ENCODE measurements at regions not wholly inside any gene's neighbourhood (a gene's known extent, or its start where the extent isn't known, plus 50 kb on each side); places are given as distances from the start of the nearest gene placed in this dataset.

- TF ChIP-seq, protein P1, sequence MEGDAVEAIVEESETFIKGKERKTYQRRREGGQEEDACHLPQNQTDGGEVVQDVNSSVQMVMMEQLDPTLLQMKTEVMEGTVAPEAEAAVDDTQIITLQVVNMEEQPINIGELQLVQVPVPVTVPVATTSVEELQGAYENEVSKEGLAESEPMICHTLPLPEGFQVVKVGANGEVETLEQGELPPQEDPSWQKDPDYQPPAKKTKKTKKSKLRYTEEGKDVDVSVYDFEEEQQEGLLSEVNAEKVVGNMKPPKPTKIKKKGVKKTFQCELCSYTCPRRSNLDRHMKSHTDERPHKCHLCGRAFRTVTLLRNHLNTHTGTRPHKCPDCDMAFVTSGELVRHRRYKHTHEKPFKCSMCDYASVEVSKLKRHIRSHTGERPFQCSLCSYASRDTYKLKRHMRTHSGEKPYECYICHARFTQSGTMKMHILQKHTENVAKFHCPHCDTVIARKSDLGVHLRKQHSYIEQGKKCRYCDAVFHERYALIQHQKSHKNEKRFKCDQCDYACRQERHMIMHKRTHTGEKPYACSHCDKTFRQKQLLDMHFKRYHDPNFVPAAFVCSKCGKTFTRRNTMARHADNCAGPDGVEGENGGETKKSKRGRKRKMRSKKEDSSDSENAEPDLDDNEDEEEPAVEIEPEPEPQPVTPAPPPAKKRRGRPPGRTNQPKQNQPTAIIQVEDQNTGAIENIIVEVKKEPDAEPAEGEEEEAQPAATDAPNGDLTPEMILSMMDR (IDR thresholded peaks at IDR 0.05), result no peak
- no peak for TF ChIP-seq POLR2A (IDR thresholded peaks at IDR 0.05)
- intact Hi-C loops (cut with DNase I), result no loop called here
- Histone ChIP-seq H3K27ac (no peak overlapping the region), H3K4me3 (no peak overlapping the region), H3K27me3 (no peaks in the 10 kb centered on the region), H3K36me3 (replicated peaks in 1 of 2) (no peaks in the 10 kb centered on the region), H3K4me1 (replicated peaks in 1 of 2) (no peaks in the 10 kb centered on the region), H3K9me3 (replicated peaks in 1 of 3) (no peaks in the 10 kb centered on the region)
- DNase-seq, result no peak
Observed at GRCh38 chr13:38099751-38100150, 230.2 kb upstream of the TRPC4 start.

DNA sequence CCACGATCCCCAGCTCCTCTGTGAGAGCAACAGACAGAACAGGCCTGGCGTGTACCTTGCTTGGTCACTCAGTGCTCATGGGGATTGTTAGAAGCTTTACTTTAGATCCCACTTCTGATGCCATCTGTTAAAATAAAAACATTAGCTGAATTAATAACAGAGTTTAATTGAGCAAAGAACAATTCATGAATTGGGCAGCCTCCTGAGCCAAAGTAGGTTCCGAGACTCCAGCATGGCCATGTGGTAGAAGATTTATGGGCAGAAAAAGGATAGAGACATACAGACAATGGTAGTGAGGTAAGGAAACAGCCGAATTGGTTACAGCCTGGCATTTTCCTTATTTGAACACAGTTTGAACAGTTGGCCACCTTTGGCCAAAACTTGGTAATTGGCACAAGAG lies 223.9 kb upstream of the TRPC4 start:
- no peaks in the 10 kb centered on the region for H3K27me3 ChIP-seq
- no peaks in the 10 kb centered on the region for H3K36me3 ChIP-seq (replicated peaks in 1 of 2)
- no peak overlapping the region for H3K4me3 ChIP-seq
- TF ChIP-seq, protein P1 (IDR thresholded peaks at IDR 0.05), result no peak
- TF ChIP-seq POLR2A (IDR thresholded peaks at IDR 0.05), result no peak
- no peaks in the 10 kb centered on the region for H3K9me3 ChIP-seq (replicated peaks in 1 of 3)
- intact Hi-C loops (cut with DNase I), result no loop called here
- DNase-seq, result no peak
- H3K27ac ChIP-seq, result no peak overlapping the region
- 81 to 87% (median 85%) methylated on average over 4 of the region's 4 CpGs for WGBS, 4 donors
- H3K4me1 ChIP-seq (replicated peaks in 1 of 2), result no peaks in the 10 kb centered on the region

DNA sequence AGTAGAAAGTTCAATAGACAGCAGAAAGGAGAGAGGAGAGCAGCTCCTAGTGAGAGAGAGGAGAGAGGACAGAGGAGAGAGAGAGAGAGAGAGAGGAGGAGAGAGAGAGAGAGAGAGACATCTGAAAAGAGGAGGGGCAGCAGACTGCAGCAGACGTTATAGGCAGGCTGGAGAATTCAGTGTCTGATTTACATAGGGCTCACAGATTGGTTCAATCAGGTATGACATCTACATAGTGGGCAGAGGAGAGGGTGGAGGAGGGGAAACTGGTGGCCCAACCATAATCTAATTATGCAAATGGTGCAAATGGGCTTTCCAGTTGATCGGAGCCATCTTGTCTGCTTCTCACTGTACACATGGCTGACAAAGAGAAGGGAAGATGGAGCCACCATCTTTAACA lies 221.3 kb upstream of the TRPC4 start:
- no peak for TF ChIP-seq POLR2A (IDR thresholded peaks at IDR 0.05)
- TF ChIP-seq, protein P1 (IDR thresholded peaks at IDR 0.05), result no peak
- H3K4me3 ChIP-seq, result no peak overlapping the region
- DNase-seq, result no peak
- H3K4me1 ChIP-seq (replicated peaks in 1 of 2), result no peaks in the 10 kb centered on the region
- no peaks in the 10 kb centered on the region for H3K9me3 ChIP-seq (replicated peaks in 1 of 3)
- H3K36me3 ChIP-seq (replicated peaks in 1 of 2), result no peaks in the 10 kb centered on the region
- 28 to 63% (median 50%) methylated on average over 2 of the region's 2 CpGs for WGBS, 4 donors
- H3K27me3 ChIP-seq, result no peaks in the 10 kb centered on the region
- intact Hi-C loops (cut with DNase I), result no loop called here
- H3K27ac ChIP-seq, result no peak overlapping the region

DNA sequence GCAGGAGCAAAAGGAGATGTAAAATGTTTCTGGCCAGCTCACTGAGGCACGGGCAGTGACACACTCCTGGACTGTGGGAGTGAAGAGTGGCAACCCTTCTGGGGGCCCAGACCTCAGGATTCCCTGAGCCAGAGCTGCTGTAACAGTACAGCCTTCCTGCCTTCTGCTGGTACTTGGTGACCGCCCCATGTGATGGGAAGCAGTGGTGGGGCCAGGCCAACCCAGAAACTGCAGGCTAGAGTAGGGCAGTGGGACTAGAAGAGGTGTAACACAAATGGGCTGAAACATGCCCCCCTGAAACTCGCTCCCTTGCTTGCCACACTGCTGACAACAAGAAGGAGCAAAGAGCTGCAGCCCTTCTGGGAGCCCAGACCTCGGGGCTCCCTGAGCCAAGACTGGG lies 217.1 kb upstream of the TRPC4 start:
- Histone ChIP-seq H3K36me3 (replicated peaks in 1 of 2) (no peaks in the 10 kb centered on the region), H3K27me3 (no peaks in the 10 kb centered on the region), H3K4me3 (no peak overlapping the region), H3K4me1 (replicated peaks in 1 of 2) (no peaks in the 10 kb centered on the region), H3K9me3 (replicated peaks in 1 of 3) (no peaks in the 10 kb centered on the region), H3K27ac (no peak overlapping the region)
- no peak for DNase-seq
- TF ChIP-seq POLR2A (IDR thresholded peaks at IDR 0.05), result no peak
- TF ChIP-seq, protein P1 (IDR thresholded peaks at IDR 0.05), result no peak
- 83 to 93% (median 89%) methylated on average over 1 to 4 of the region's 4 CpGs for WGBS, 4 donors
- intact Hi-C loops (cut with DNase I), result no loop called here

Measured in adrenal gland (tissue), 9 donors.